Endothelial cell of umbilical vein (primary cell): ENCODE measurements at regions not wholly inside any gene's neighbourhood (a gene's known extent, or its start where the extent isn't known, plus 50 kb on each side); places are given as distances from the start of the nearest gene placed in this dataset.
A peak's percentile ranks its signal among the peaks of the same experiment; 100 is the strongest.

ENCODE experiments used
- BruUV-seq: library from RNA; stranded (reverse); fragments of 400-500 nt; replicated peaks from 2 replicates; lab custom pipeline; 2021; lab: Mats Ljungman, UMichigan
- CTCF ChIA-PET: fragments of 300-600, 350-600 bp; sonication (Branson Sonifier 250); formaldehyde crosslinking; loops from one replicate; lab custom pipeline; 2021; ENCODE audit warnings: antibody characterized with exemption, inconsistent platforms; lab: Charles Lee
- POLR2A ChIA-PET: fragments of 300-600, 350-600 bp; sonication (Branson Sonifier 250); formaldehyde crosslinking; loops from one replicate; lab custom pipeline; 2021; ENCODE audit warnings: antibody characterized with exemption, inconsistent platforms; lab: Charles Lee
- DNase-seq: peaks from one replicate; pipeline ENCODE4 v3.0.0-alpha.2; 2011; ENCODE audit warnings: low read depth, low spot score
- FAIRE-seq: peaks from 2 replicates; lab custom pipeline; 2011; peaks lifted over from hg19 to GRCh38; lab: Jason Lieb, UNC
- H2AFZ ChIP-seq: 2 replicates; pipeline ENCODE4 v1.6.0; 2012; ENCODE audit warnings: low read depth, low read length, control low read depth, inconsistent platforms
- H3K27ac ChIP-seq: 2 replicates; pipeline ENCODE4 v1.5.1; 2011; ENCODE audit warnings: low read depth, mild to moderate bottlenecking, control low read depth, low read length, moderate library complexity; ENCODE audit not compliant: insufficient read depth
- H3K27me3 ChIP-seq, 2 experiments: 2 replicates each; pipeline versions ENCODE4 v1.6.0 to v1.6.1; 2011; ENCODE audit warnings: low read length in 2 of 2, mixed read lengths in 1 of 2; ENCODE audit not compliant: control insufficient read depth in 2 of 2, insufficient read depth in 2 of 2
- H3K36me3 ChIP-seq, 2 experiments: 2 replicates in 1 of 2; 3 replicates in 1 of 2; pipeline ENCODE4 v1.5.1; 2011; ENCODE audit warnings: low read length in 2 of 2, mild to moderate bottlenecking in 1 of 2, moderate library complexity in 1 of 2; ENCODE audit not compliant: control insufficient read depth in 2 of 2, insufficient read depth in 2 of 2; ENCODE audit errors: extremely low read depth in 1 of 2
- H3K4me1 ChIP-seq: 3 replicates; pipeline ENCODE4 v1.5.1; 2011; ENCODE audit warnings: mild to moderate bottlenecking, low read length; ENCODE audit not compliant: control insufficient read depth, insufficient read depth; ENCODE audit errors: extremely low read depth
- H3K4me2 ChIP-seq: 2 replicates; pipeline ENCODE4 v1.6.1; 2011; ENCODE audit warnings: low read length, control low read depth, mixed read lengths; ENCODE audit not compliant: insufficient read depth
- H3K4me3 ChIP-seq, 3 experiments: fragments of 200-600 bp in 1 of 3; sonication (generic), shearing (Covaris generic) in 1 of 3; replicated peaks in 1 of 3; 2 replicates each; pipeline ENCODE4 v1.5.1; 2011 to 2016; ENCODE audit warnings: control low read depth in 3 of 3, low read length in 3 of 3, mild to moderate bottlenecking in 2 of 3, inconsistent platforms in 1 of 3, low read depth in 1 of 3, moderate library complexity in 1 of 3; ENCODE audit not compliant: insufficient read depth in 1 of 3
- H3K79me2 ChIP-seq: 2 replicates; pipeline ENCODE4 v1.6.0; 2012; ENCODE audit warnings: low read length, inconsistent platforms; ENCODE audit not compliant: control insufficient read depth, insufficient read depth
- H3K9ac ChIP-seq: replicated peaks from 2 replicates; pipeline ENCODE3; 2011; ENCODE audit warnings: low read length, control low read depth; ENCODE audit not compliant: insufficient read depth; ENCODE audit errors: extremely low read depth
- H3K9me1 ChIP-seq: replicated peaks from 3 replicates; pipeline ENCODE4 v1.6.0; 2011; ENCODE audit warnings: mild to moderate bottlenecking, low read length; ENCODE audit not compliant: control insufficient read depth, insufficient read depth; ENCODE audit errors: extremely low read depth
- H3K9me3 ChIP-seq: replicated peaks from 2 replicates; pipeline ENCODE4 v1.5.1; 2012; ENCODE audit warnings: low read length, inconsistent platforms; ENCODE audit not compliant: control insufficient read depth, insufficient read depth
- H4K20me1 ChIP-seq: replicated peaks from 2 replicates; pipeline ENCODE3; 2011; ENCODE audit warnings: mild to moderate bottlenecking, low read length; ENCODE audit not compliant: control insufficient read depth, insufficient read depth; ENCODE audit errors: extremely low read depth
- EZH2 ChIP-seq: IDR thresholded peaks from 2 replicates; pipeline ENCODE4 v1.6.1; 2012; ENCODE audit warnings: borderline replicate concordance, low read depth, mild to moderate bottlenecking, moderate library complexity, low read length, inconsistent platforms; ENCODE audit not compliant: severe bottlenecking
- FOS ChIP-seq: IDR thresholded peaks from 2 replicates; pipeline ENCODE4 v1.6.1; 2011; ENCODE audit warnings: mild to moderate bottlenecking, low read length, moderate library complexity, borderline replicate concordance; ENCODE audit not compliant: insufficient read depth
- GATA2 ChIP-seq: IDR thresholded peaks from 2 replicates; pipeline ENCODE4 v1.7.0; 2011; ENCODE audit warnings: low read depth, mild to moderate bottlenecking, moderate library complexity, mixed read lengths, low read length; ENCODE audit not compliant: insufficient read length, insufficient read depth
- JUN ChIP-seq: IDR thresholded peaks from 2 replicates; pipeline ENCODE4 v1.6.1; 2011; ENCODE audit warnings: borderline replicate concordance, low read depth; ENCODE audit not compliant: insufficient read length, insufficient read depth
- MYC ChIP-seq: IDR thresholded peaks from one replicate; pipeline ENCODE4 v1.6.1; 2011; ENCODE audit warnings: mild to moderate bottlenecking, low read depth, low read length
- POLR2A ChIP-seq: IDR thresholded peaks from 2 replicates; pipeline ENCODE4 v1.6.1; 2012; ENCODE audit warnings: low read depth, mild to moderate bottlenecking, control low read depth, low read length
- POLR2AphosphoS5 ChIP-seq: IDR thresholded peaks from 2 replicates; pipeline ENCODE4 v1.6.1; 2012; ENCODE audit warnings: low read depth, mild to moderate bottlenecking, control low read depth, low read length, moderate library complexity; ENCODE audit not compliant: insufficient read depth
- dilution Hi-C: fragments of 300-500 bp; cut with MboI; formaldehyde crosslinking; loops from one replicate; pipeline ENCODE4 v1.15.0; 2019; ENCODE audit warnings: low sequenced_read_pairs; ENCODE audit not compliant: extremely low pct_ligation_motif_present
- intact Hi-C: fragments of 100-400 bp; cut with micrococcal nuclease; formaldehyde crosslinking; loops from one replicate; pipeline ENCODE4 v1.10.0; 2022
- TF ChIP-seq, protein P1 (sequence below), 2 donors: IDR thresholded peaks; 1 replicate in 1 of 2; 2 replicates in 1 of 2; pipeline ENCODE4 v1.5.1; 2011; ENCODE audit warnings: low read length in 2 of 2, mild to moderate bottlenecking in 2 of 2, moderate library complexity in 2 of 2, control low read depth in 1 of 2, inconsistent platforms in 1 of 2, low read depth in 1 of 2; ENCODE audit not compliant: insufficient read depth in 1 of 2; ENCODE audit errors: extremely low read depth in 1 of 2

DNA sequence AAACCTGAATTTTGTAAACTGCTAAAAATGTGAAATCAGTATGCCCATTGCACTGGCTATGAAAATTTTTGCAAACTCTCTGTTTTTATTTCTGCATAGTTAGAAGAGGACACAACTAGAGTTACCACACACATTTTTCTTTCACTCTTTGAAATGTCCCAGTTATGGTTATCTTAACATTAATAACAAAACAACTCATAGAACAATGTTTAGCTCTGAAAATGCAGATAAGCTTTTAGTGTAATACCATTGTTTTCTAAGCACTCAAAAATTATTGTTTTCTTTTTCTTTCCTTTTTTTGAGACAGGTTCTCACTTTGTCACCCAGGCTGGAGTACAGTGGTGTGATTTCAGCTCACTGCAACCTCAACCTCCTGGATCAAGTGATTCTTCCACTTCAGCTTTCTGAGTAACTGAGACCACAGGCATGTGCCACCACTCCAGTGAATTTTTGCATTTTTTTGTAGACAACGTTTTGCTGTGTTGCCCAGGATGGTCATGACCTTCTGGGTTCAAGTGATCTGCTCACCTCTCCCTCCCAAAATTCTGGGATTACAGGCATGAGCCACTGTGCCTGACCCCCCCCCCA is 1204.5 kb upstream of the ZEB2 start:
- no peak overlapping the region for H3K27ac ChIP-seq
- no peaks in the 10 kb centered on the region for H3K79me2 ChIP-seq
- no peak overlapping the region for H3K9ac ChIP-seq
- peak overlapping the region; percentile 33 for H3K4me2 ChIP-seq
- H3K4me3 ChIP-seq = peak overlapping the region in 1 of 3 experiments; percentile 13
- H4K20me1 ChIP-seq = no peaks in the 10 kb centered on the region
- H3K9me1 ChIP-seq = no peaks in the 10 kb centered on the region
- no peaks in the 10 kb centered on the region for H3K36me3 ChIP-seq
- POLR2A ChIA-PET = interaction anchor here (0.6 kb wide), 2 partner anchors 108 to 1220 kb away, joined by 4 to 6 read pairs; no protein-coding TSS in a partner anchor
- TF ChIP-seq MYC = no peak
- TF ChIP-seq EZH2 = no peak
- no peak for TF ChIP-seq POLR2AphosphoS5
- TF ChIP-seq JUN = no peak
- TF ChIP-seq FOS = no peak
- no peak for TF ChIP-seq GATA2
- TF ChIP-seq POLR2A = no peak
- TF ChIP-seq, protein P1, sequence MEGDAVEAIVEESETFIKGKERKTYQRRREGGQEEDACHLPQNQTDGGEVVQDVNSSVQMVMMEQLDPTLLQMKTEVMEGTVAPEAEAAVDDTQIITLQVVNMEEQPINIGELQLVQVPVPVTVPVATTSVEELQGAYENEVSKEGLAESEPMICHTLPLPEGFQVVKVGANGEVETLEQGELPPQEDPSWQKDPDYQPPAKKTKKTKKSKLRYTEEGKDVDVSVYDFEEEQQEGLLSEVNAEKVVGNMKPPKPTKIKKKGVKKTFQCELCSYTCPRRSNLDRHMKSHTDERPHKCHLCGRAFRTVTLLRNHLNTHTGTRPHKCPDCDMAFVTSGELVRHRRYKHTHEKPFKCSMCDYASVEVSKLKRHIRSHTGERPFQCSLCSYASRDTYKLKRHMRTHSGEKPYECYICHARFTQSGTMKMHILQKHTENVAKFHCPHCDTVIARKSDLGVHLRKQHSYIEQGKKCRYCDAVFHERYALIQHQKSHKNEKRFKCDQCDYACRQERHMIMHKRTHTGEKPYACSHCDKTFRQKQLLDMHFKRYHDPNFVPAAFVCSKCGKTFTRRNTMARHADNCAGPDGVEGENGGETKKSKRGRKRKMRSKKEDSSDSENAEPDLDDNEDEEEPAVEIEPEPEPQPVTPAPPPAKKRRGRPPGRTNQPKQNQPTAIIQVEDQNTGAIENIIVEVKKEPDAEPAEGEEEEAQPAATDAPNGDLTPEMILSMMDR (IDR thresholded peaks at IDR 0.05; ENCODE audit: extremely low read depth in 1 of 2, insufficient read depth in 1 of 2, low read depth in 1 of 2, low read length in 2 of 2) = no peak
- no peaks in the 10 kb centered on the region for H3K27me3 ChIP-seq
- no peak overlapping the region for H2AFZ ChIP-seq
- dilution Hi-C loops = no loop called here
- no peak for DNase-seq
- H3K4me1 ChIP-seq = peaks cover 10% of the 10 kb centered on the region
- FAIRE-seq = no peak
- intact Hi-C loops = no loop called here
- no peaks in the 10 kb centered on the region for H3K9me3 ChIP-seq
- CTCF ChIA-PET = interaction anchor here (1.1 to 2.8 kb wide), 4 partner anchors 9 to 174 kb away, joined by 3 to 14 read pairs (median 8); no protein-coding TSS in a partner anchor
- BruUV-seq = no TSS peak
